ENCODE measurements at regions not wholly inside any gene's neighbourhood (a gene's known extent, or its start where the extent isn't known, plus 50 kb on each side); places are given as distances from the start of the nearest gene placed in this dataset.

DNA sequence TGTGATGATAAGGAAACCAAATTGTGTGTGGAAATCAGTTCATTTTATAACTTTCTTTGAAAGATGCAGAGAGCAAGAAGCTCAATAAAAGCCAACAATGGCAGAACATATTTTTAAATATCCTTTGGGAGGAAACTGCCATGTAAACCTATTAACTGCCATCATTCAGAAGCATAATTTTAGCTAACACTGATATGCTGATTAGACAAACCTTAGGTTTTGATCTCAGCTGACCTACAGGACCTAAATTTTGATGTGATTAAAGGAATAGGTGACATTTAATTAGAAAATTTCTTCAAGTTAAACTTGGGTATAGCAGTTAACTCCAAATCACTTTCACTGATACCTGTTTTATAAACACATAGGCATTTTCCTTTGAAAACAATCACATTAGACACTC is 187.1 kb downstream of the TFAP2B start:
- TF ChIP-seq, protein P1, sequence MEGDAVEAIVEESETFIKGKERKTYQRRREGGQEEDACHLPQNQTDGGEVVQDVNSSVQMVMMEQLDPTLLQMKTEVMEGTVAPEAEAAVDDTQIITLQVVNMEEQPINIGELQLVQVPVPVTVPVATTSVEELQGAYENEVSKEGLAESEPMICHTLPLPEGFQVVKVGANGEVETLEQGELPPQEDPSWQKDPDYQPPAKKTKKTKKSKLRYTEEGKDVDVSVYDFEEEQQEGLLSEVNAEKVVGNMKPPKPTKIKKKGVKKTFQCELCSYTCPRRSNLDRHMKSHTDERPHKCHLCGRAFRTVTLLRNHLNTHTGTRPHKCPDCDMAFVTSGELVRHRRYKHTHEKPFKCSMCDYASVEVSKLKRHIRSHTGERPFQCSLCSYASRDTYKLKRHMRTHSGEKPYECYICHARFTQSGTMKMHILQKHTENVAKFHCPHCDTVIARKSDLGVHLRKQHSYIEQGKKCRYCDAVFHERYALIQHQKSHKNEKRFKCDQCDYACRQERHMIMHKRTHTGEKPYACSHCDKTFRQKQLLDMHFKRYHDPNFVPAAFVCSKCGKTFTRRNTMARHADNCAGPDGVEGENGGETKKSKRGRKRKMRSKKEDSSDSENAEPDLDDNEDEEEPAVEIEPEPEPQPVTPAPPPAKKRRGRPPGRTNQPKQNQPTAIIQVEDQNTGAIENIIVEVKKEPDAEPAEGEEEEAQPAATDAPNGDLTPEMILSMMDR (IDR thresholded peaks at IDR 0.05), result no peak
- no peak for TF ChIP-seq POLR2A (IDR thresholded peaks at IDR 0.05)

Data from esophagus squamous epithelium (tissue), 4 donors.